ENCODE measurements at regions not wholly inside any gene's neighbourhood (a gene's known extent, or its start where the extent isn't known, plus 50 kb on each side); places are given as distances from the start of the nearest gene placed in this dataset.

DNA sequence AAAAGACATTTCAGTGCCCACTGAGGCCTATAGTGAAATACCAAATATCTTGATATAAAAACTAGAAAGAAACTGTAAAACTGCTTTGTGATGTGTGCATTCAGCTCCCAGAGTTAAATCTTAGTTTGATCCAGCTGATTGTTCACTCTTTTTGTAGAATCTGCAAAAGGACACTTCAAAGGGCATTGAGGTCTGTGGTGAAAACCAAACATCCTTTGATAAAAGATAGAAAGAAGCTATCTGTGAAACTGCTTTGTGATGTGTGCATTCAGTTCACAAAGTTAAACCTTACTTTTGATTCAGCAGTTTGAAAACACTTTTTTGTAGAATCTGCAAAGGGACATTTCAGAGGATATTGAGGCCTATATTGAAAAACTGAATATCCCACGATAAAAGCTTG, 290.7 kb upstream of the ALG10B start:
- TF ChIP-seq, protein P1, sequence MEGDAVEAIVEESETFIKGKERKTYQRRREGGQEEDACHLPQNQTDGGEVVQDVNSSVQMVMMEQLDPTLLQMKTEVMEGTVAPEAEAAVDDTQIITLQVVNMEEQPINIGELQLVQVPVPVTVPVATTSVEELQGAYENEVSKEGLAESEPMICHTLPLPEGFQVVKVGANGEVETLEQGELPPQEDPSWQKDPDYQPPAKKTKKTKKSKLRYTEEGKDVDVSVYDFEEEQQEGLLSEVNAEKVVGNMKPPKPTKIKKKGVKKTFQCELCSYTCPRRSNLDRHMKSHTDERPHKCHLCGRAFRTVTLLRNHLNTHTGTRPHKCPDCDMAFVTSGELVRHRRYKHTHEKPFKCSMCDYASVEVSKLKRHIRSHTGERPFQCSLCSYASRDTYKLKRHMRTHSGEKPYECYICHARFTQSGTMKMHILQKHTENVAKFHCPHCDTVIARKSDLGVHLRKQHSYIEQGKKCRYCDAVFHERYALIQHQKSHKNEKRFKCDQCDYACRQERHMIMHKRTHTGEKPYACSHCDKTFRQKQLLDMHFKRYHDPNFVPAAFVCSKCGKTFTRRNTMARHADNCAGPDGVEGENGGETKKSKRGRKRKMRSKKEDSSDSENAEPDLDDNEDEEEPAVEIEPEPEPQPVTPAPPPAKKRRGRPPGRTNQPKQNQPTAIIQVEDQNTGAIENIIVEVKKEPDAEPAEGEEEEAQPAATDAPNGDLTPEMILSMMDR (IDR thresholded peaks at IDR 0.05) = no peak
- TF ChIP-seq, protein P2, sequence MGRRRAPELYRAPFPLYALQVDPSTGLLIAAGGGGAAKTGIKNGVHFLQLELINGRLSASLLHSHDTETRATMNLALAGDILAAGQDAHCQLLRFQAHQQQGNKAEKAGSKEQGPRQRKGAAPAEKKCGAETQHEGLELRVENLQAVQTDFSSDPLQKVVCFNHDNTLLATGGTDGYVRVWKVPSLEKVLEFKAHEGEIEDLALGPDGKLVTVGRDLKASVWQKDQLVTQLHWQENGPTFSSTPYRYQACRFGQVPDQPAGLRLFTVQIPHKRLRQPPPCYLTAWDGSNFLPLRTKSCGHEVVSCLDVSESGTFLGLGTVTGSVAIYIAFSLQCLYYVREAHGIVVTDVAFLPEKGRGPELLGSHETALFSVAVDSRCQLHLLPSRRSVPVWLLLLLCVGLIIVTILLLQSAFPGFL (CRISPR knock-in tag; IDR thresholded peaks at IDR 0.05; ENCODE audit: borderline replicate concordance) = no peak
- TF ChIP-seq, protein P3, sequence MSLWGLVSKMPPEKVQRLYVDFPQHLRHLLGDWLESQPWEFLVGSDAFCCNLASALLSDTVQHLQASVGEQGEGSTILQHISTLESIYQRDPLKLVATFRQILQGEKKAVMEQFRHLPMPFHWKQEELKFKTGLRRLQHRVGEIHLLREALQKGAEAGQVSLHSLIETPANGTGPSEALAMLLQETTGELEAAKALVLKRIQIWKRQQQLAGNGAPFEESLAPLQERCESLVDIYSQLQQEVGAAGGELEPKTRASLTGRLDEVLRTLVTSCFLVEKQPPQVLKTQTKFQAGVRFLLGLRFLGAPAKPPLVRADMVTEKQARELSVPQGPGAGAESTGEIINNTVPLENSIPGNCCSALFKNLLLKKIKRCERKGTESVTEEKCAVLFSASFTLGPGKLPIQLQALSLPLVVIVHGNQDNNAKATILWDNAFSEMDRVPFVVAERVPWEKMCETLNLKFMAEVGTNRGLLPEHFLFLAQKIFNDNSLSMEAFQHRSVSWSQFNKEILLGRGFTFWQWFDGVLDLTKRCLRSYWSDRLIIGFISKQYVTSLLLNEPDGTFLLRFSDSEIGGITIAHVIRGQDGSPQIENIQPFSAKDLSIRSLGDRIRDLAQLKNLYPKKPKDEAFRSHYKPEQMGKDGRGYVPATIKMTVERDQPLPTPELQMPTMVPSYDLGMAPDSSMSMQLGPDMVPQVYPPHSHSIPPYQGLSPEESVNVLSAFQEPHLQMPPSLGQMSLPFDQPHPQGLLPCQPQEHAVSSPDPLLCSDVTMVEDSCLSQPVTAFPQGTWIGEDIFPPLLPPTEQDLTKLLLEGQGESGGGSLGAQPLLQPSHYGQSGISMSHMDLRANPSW (CRISPR knock-in tag; conservative IDR thresholded peaks at IDR 0.05; ENCODE audit: low read depth) = no peak
- TF ChIP-seq, protein P4, sequence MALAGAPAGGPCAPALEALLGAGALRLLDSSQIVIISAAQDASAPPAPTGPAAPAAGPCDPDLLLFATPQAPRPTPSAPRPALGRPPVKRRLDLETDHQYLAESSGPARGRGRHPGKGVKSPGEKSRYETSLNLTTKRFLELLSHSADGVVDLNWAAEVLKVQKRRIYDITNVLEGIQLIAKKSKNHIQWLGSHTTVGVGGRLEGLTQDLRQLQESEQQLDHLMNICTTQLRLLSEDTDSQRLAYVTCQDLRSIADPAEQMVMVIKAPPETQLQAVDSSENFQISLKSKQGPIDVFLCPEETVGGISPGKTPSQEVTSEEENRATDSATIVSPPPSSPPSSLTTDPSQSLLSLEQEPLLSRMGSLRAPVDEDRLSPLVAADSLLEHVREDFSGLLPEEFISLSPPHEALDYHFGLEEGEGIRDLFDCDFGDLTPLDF (CRISPR knock-in tag; IDR thresholded peaks at IDR 0.05) = no peak
- TF ChIP-seq ATF1 (CRISPR knock-in tag; IDR thresholded peaks at IDR 0.05) (no peak), ZNF138 (CRISPR knock-in tag; conservative IDR thresholded peaks at IDR 0.05) (no peak), JUN (CRISPR knock-in tag; IDR thresholded peaks at IDR 0.05) (no peak), RORB (CRISPR knock-in tag; IDR thresholded peaks at IDR 0.05) (no peak), SP1 (CRISPR knock-in tag; conservative IDR thresholded peaks at IDR 0.05) (no peak), GRHL2 (CRISPR knock-in tag; IDR thresholded peaks at IDR 0.05; ENCODE audit: insufficient replicate concordance, severe bottlenecking) (no peak)
- TF ChIP-seq, protein P5, sequence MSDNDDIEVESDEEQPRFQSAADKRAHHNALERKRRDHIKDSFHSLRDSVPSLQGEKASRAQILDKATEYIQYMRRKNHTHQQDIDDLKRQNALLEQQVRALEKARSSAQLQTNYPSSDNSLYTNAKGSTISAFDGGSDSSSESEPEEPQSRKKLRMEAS (CRISPR knock-in tag; IDR thresholded peaks at IDR 0.05) = no peak
- TF ChIP-seq, protein P6, sequence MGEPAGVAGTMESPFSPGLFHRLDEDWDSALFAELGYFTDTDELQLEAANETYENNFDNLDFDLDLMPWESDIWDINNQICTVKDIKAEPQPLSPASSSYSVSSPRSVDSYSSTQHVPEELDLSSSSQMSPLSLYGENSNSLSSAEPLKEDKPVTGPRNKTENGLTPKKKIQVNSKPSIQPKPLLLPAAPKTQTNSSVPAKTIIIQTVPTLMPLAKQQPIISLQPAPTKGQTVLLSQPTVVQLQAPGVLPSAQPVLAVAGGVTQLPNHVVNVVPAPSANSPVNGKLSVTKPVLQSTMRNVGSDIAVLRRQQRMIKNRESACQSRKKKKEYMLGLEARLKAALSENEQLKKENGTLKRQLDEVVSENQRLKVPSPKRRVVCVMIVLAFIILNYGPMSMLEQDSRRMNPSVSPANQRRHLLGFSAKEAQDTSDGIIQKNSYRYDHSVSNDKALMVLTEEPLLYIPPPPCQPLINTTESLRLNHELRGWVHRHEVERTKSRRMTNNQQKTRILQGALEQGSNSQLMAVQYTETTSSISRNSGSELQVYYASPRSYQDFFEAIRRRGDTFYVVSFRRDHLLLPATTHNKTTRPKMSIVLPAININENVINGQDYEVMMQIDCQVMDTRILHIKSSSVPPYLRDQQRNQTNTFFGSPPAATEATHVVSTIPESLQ (CRISPR knock-in tag; IDR thresholded peaks at IDR 0.05) = no peak

All from WTC11 (cell line).